Keratinocyte (primary cell): ENCODE measurements at regions not wholly inside any gene's neighbourhood (a gene's known extent, or its start where the extent isn't known, plus 50 kb on each side); places are given as distances from the start of the nearest gene placed in this dataset.
A peak's percentile ranks its signal among the peaks of the same experiment; 100 is the strongest.
"Not testable (repeated sequence)": the region's sequence is repeated elsewhere in the genome, so short reads cannot be mapped to it uniquely, and the experiment has no call there.

Experiments used
- DNase-seq: peaks from one replicate; pipeline ENCODE4 v3.0.0-alpha.2; 2011; ENCODE audit warnings: low read depth, missing footprints, low spot score
- FAIRE-seq: peaks from 2 replicates; lab custom pipeline; 2011; peaks lifted over from hg19 to GRCh38; lab: Jason Lieb, UNC
- H2AFZ ChIP-seq: 2 replicates; pipeline ENCODE4 v1.6.0; 2012; ENCODE audit warnings: low read length, control low read depth, inconsistent platforms; ENCODE audit not compliant: control insufficient read depth
- H3K27ac ChIP-seq: 2 replicates; pipeline ENCODE4 v1.5.1; 2011; ENCODE audit warnings: low read length; ENCODE audit not compliant: control insufficient read depth, insufficient read depth
- H3K27me3 ChIP-seq: 3 replicates; pipeline ENCODE4 v1.6.0; 2011; ENCODE audit warnings: low read length; ENCODE audit not compliant: control insufficient read depth, insufficient read depth; ENCODE audit errors: extremely low read depth
- H3K36me3 ChIP-seq, 2 experiments: 2 replicates in 1 of 2; 3 replicates in 1 of 2; pipeline ENCODE4 v1.5.1; 2011; ENCODE audit warnings: low read length in 2 of 2, mild to moderate bottlenecking in 1 of 2; ENCODE audit not compliant: control insufficient read depth in 2 of 2, insufficient read depth in 2 of 2; ENCODE audit errors: extremely low read depth in 1 of 2
- H3K4me1 ChIP-seq: 3 replicates; pipeline ENCODE4 v1.5.1; 2011; ENCODE audit warnings: low read length; ENCODE audit not compliant: control insufficient read depth, insufficient read depth; ENCODE audit errors: extremely low read depth
- H3K4me2 ChIP-seq: 3 replicates; pipeline ENCODE4 v1.6.0; 2011; ENCODE audit warnings: low read depth, low read length; ENCODE audit not compliant: control insufficient read depth, insufficient read depth; ENCODE audit errors: extremely low read depth
- H3K4me3 ChIP-seq, 3 experiments: fragments of 200-600 bp in 1 of 3; sonication (generic) in 1 of 3; 2 replicates in 2 of 3; 3 replicates in 1 of 3; pipeline ENCODE4 v1.5.1; 2011 to 2016; ENCODE audit warnings: low read length in 3 of 3, mild to moderate bottlenecking in 3 of 3, control low read depth in 2 of 3, inconsistent platforms in 1 of 3, low read depth in 1 of 3, mixed read lengths in 1 of 3, mixed run types in 1 of 3, moderate library complexity in 1 of 3; ENCODE audit not compliant: control insufficient read depth in 2 of 3, insufficient read depth in 2 of 3; ENCODE audit errors: extremely low read depth in 1 of 3
- H3K79me2 ChIP-seq: 2 replicates; pipeline ENCODE4 v1.6.0; 2012; ENCODE audit warnings: low read length; ENCODE audit not compliant: control insufficient read depth, insufficient read depth
- H3K9ac ChIP-seq: 3 replicates; pipeline ENCODE4 v1.6.0; 2011; ENCODE audit warnings: low read length; ENCODE audit not compliant: control insufficient read depth, insufficient read depth; ENCODE audit errors: extremely low read depth
- H3K9me1 ChIP-seq: 3 replicates; pipeline ENCODE4 v1.6.0; 2011; ENCODE audit warnings: low read length; ENCODE audit not compliant: control insufficient read depth, insufficient read depth; ENCODE audit errors: extremely low read depth
- H3K9me3 ChIP-seq: 2 replicates; pipeline ENCODE4 v1.5.1; 2012; ENCODE audit warnings: low read depth, low read length; ENCODE audit not compliant: control insufficient read depth
- H4K20me1 ChIP-seq: 3 replicates; pipeline ENCODE4 v1.6.0; 2011; ENCODE audit warnings: low read length; ENCODE audit not compliant: control insufficient read depth, insufficient read depth; ENCODE audit errors: extremely low read depth
- CTCF ChIP-seq, 3 experiments: IDR thresholded peaks in 1 of 3; conservative IDR thresholded peaks in 1 of 3; optimal IDR thresholded peaks in 1 of 3; 2 replicates in 2 of 3; 3 replicates in 1 of 3; pipeline versions ENCODE3 to v1.5.1; 2011; ENCODE audit warnings: low read length in 3 of 3, mild to moderate bottlenecking in 3 of 3, moderate library complexity in 2 of 3, control low read depth in 1 of 3, inconsistent platforms in 1 of 3; ENCODE audit not compliant: insufficient read depth in 2 of 3; ENCODE audit errors: extremely low read depth in 1 of 3
- EZH2 ChIP-seq: IDR thresholded peaks from one replicate; pipeline ENCODE4 v1.6.1; 2012; ENCODE audit warnings: inconsistent platforms, mild to moderate bottlenecking, low read length, moderate library complexity
- dilution Hi-C: fragments of 300-500 bp; cut with MboI; formaldehyde crosslinking; loops from one replicate; pipeline ENCODE4 v1.7.0; 2020; ENCODE audit warnings: low sequenced_read_pairs; ENCODE audit not compliant: extremely low pct_ligation_motif_present

DNA sequence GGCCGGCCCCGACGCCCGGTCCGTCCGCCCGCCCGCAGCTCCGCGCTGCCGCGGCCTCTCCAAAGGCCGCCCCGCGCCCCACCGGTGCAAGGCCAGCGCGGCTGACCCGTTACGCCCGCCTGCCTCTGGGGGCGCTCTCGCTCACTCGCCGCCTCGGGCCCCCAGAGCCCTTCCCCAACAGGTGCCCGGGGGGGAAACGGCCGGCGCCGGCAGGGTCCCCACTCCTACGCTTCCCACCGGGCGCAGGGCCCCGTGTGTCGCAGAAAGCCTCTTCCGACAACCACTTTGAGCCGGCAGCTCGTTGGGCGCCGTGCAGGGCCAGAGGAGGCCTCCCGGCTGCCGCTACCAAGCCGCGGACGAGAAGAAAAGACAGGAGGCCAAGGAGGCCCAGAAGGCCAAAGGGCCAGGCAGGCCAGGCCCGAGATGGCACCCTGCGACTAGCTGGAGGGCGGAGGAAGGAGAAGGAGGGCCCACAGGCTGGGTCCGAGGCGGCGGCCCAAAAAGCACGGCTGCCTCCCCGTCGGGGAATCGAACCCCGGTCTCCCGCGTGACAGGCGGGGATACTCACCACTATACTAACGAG lies 64.9 kb upstream of the FCGR2A start:
- H3K79me2 ChIP-seq: no peaks in the 10 kb centered on the region
- H3K9me3 ChIP-seq: peaks cover 2% of the 10 kb centered on the region
- H3K36me3 ChIP-seq: no peaks in the 10 kb centered on the region
- peak overlapping the region; percentile 69 for H2AFZ ChIP-seq
- FAIRE-seq (no peak), DNase-seq (peak; percentile 48)
- no peaks in the 10 kb centered on the region for H3K4me1 ChIP-seq
- H3K27me3 ChIP-seq: no peaks in the 10 kb centered on the region
- H3K9ac ChIP-seq: peak overlapping the region; percentile 64
- dilution Hi-C loops: no loop called here
- TF ChIP-seq EZH2 (no peak), CTCF (optimal IDR thresholded peaks at IDR 0.05 in 1 of 3, IDR thresholded peaks at IDR 0.05 in 1 of 3, conservative IDR thresholded peaks at IDR 0.05 in 1 of 3; ENCODE audit: extremely low read depth in 1 of 3, insufficient read depth in 2 of 3, low read length in 3 of 3) (peak in 2 of 3 experiments; percentile 69 to 76)
- H3K9me1 ChIP-seq: no peaks in the 10 kb centered on the region
- H3K27ac ChIP-seq: peak overlapping the region; percentile 20
- H4K20me1 ChIP-seq: no peaks in the 10 kb centered on the region
- H3K4me2 ChIP-seq: peak overlapping the region; percentile 69
- peak overlapping the region; percentile 59 to 74 (median 69) for H3K4me3 ChIP-seq

DNA sequence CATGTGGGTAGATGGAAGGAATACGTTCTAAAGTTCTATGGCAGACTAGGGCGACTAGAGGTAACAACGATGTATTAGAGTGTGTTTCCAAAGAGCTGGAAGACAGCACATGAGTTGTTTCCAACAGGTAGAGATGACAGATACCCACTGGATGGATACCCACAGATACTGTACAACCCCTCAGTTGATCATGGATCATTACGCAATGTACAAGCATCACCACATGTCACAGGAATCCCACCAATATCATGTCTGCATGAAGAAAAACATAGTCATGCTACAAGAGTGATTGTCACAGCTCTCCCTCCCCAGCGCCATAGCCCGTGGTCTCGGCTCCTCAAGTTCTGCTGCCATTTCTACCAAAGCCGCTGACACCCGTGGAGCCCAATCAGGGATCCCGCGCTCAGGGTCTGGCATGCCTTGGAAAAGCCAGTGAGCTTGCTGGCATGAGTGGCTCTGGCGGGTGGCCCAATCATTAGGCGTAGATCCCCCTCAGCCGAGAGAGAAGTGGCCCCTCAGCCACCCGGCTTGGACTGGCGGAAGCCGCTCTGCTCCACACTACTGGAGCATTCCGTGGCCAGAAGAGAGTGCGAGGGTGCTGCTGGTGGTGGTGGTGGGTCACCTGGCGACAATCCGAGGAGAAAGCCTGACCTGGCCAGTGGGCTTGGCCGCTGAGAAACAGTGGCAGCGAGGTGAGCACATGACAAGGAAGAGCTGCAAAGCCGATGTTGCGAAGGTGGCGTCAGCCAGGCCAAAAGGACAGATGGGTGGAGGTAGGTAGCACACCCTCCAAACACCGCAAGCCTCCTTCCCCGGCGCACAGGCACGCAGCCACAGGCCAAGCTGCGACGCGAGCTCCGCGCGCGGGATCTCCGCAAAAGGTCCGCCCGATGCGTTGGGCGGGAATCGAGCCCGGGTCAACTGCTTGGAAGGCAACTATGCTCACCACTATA lies 65.7 kb upstream of the FCGR2A start:
- no peak for DNase-seq
- peak overlapping the region in 2 of 3 experiments; percentile 26 to 44 for H3K4me3 ChIP-seq
- peak overlapping the region; percentile 19 for H2AFZ ChIP-seq
- H3K9me3 ChIP-seq: no peaks in the 10 kb centered on the region
- TF ChIP-seq EZH2: no peak
- TF ChIP-seq CTCF (optimal IDR thresholded peaks at IDR 0.05 in 1 of 3, IDR thresholded peaks at IDR 0.05 in 1 of 3, conservative IDR thresholded peaks at IDR 0.05 in 1 of 3; ENCODE audit: extremely low read depth in 1 of 3, insufficient read depth in 2 of 3, low read length in 3 of 3): no peak
- no peaks in the 10 kb centered on the region for H3K9me1 ChIP-seq
- H3K27ac ChIP-seq: no peak overlapping the region
- H3K4me2 ChIP-seq: peak overlapping the region; percentile 69
- dilution Hi-C loops: no loop called here
- no peaks in the 10 kb centered on the region for H4K20me1 ChIP-seq
- no peaks in the 10 kb centered on the region for H3K36me3 ChIP-seq
- no peaks in the 10 kb centered on the region for H3K27me3 ChIP-seq
- no peaks in the 10 kb centered on the region for H3K4me1 ChIP-seq
- H3K79me2 ChIP-seq: no peaks in the 10 kb centered on the region
- no peak for FAIRE-seq
- no peak overlapping the region for H3K9ac ChIP-seq

GRCh38 chr1:161433191-161433590 lies 65.5 kb upstream of the CFAP126 start:
- H2AFZ ChIP-seq, H3K27me3 ChIP-seq, H3K4me1 ChIP-seq, dilution Hi-C loops, H3K4me3 ChIP-seq, H4K20me1 ChIP-seq, DNase-seq, H3K4me2 ChIP-seq, H3K9ac ChIP-seq, H3K9me3 ChIP-seq, H3K36me3 ChIP-seq, H3K9me1 ChIP-seq, FAIRE-seq, H3K27ac ChIP-seq, H3K79me2 ChIP-seq: not testable (repeated sequence)
